Hepatic stellate cell (primary cell): ENCODE measurements at regions not wholly inside any gene's neighbourhood (a gene's known extent, or its start where the extent isn't known, plus 50 kb on each side); places are given as distances from the start of the nearest gene placed in this dataset.

Experiments used
- DNase-seq: peaks from one replicate; pipeline ENCODE4 v3.0.0; 2011; ENCODE audit warnings: low spot score

- no peak for DNase-seq
These were observed 190.7 kb upstream of the MKI67 start for GRCh38 chr10:128316925-128317324.

DNA sequence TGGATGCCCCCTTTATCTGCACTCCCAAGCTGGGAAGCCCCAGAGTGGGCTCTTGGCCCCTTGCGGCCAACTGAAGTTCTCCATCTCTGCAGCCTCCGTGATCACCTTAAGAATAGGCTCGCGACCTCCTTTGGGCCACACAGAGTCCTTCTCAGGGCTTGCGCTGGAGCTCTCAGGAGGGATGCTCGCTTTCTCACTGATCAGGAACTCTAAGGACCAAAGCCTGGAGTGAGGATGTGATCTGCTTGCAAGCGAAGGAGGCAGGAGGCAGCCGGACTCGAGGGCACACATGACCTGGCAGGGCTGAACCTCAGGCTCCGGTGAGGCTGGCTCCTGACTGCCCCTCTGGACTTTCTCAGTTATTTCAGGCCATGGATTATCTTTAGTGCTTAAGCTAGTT lies 192.1 kb upstream of the MKI67 start:
- no peak for DNase-seq

DNA sequence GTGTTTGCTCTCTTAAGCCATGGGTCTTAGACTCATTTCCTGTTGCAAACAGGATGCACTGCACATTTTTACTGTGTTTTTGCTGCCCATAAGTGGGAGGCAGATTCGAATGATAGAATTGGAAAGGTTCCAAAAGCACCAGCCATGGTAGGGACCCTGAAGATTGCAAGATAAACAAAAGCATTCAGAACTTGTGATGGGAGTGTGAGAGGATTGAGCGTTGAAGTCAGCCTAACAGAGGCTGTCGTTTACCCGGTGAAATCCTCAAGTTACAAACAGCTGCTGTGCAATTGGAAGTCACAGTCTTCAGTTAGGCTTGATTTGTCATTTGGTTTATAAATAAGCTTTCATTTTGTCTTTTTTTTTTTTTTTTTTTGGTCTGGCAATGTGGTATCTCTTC lies 192.7 kb upstream of the MKI67 start:
- no peak for DNase-seq

DNA sequence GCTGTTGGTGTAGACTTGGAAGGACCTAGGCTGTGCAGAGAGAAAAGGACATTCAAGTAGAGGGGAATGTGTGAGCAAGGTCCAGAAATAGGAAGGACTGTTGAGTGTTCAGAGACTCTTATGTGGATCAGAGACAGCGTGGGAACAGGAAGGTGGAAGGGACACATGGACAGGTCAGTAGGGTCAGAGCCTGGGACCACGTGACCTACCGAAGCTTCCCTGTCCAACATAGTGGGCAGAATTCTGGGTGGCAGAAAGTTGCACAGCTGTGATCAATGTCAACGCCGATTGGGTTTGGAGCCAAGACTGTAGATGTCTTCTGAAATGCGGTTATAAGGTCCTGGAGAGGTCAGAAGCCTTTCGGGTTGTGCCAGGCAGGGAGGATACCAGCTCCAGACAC lies 195.9 kb upstream of the MKI67 start:
- no peak for DNase-seq

DNA sequence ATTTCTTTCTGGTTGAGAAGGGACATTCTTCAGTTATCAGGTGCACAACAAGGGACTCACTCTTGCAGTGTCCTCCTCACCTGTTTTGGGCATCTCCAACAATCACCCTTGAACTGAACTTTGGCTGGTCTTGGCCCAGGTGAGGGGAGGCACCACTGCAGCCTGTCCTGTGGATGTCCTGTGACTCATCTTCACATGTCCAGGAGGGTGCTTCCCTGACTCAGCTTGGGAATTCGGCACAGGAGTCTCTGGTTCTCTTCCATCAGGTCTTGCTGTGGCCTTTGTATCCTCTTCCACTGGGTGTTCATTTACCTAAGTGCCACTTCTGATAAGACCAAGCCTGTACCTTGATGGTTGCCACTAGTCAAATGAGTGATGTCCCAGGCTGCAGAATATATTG lies 196.7 kb upstream of the MKI67 start:
- no peak for DNase-seq

GRCh38 chr10:128324058-128324827 lies 198.0 kb upstream of the MKI67 start:
- DNase-seq: no peak

GRCh38 chr10:128325788-128326187 lies 199.6 kb upstream of the MKI67 start:
- no peak for DNase-seq

DNA sequence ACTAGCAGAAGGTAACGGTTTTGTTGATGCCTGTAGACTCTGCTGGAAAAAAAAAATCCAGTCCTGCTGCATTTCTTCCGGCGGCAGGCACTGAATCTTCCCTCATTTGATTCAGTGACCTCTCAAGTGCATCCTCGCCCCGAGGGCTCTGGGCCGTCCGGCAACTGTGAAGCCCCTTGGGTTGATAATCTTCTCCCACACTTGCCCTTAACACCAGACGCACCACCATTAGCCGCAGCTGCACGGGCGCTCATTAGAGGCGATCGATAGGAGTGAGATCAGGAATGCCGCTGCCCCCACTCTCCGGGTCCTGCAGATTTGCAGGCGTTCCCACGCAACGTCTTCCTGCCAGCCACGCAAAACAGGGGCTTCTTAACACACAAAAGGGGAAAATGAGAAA lies 200.0 kb upstream of the MKI67 start:
- DNase-seq: no peak

GRCh38 chr10:128326851-128327250 lies 200.6 kb upstream of the MKI67 start:
- DNase-seq: no peak

DNA sequence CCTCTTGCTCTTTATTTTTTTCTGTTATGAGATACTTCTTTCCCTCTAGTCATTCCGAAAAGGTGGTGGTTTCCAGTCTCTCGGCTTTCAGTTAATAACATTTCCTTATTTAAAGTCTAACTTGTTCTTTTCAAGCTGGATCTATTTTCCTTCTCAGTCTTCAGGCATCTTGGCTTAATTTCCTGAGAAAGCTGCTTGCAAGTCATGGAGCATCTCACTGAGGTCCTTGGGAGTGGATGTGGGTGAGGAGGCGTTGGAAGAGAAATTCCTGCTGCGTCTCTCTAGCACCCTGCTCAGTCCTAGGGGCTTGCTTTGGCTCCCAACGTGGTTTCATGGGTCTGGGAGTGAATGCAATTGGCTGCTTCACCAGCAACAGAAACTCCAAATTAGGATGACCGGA lies 210.2 kb upstream of the MKI67 start:
- DNase-seq: no peak

DNA sequence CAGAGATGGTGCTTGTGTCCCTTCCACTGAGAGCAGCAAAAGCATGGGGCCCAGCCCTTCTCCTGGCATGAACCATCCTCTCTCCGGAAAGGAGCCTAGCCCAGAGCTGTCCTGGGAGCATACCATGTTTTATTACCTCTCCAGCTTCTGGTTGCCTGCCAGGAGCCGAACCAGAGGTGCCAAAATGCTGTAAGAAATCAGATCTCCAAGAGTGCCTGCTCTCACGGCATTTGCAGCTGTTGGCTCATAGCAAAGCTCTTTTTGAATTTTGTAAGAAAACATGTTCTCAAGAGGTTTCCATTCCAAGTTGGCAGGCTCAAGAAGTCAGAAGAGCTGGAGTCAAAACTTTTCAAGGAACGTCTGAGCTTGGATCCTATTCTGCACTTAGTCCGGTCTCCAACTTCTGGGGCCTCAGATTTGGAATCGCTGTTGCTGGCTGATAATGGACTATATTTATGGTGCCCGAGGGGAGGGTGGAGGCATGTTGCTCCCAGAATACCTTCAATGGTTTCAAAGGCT lies 211.7 kb upstream of the MKI67 start:
- no peak for DNase-seq

DNA sequence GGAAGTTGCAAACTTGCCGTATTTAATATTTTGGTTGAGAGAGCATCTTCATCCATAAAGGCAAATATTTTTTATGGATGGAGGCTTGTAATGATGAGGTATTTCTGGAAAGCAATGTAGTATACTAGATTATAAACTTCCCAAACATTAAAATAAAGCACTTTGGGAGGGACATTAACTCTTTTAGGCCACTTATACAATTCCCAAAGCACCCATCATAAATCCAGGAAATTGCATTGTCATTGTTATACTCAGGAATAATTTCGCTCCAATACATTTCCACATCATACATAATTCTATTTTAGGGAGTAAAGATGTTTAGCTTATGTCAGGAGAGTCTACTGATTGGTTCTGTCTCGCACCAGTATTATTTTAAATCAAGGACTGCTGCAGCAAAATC lies 212.7 kb upstream of the MKI67 start:
- no peak for DNase-seq

- no peak for DNase-seq
These were observed 213.5 kb upstream of the MKI67 start for GRCh38 chr10:128339753-128340152.

DNA sequence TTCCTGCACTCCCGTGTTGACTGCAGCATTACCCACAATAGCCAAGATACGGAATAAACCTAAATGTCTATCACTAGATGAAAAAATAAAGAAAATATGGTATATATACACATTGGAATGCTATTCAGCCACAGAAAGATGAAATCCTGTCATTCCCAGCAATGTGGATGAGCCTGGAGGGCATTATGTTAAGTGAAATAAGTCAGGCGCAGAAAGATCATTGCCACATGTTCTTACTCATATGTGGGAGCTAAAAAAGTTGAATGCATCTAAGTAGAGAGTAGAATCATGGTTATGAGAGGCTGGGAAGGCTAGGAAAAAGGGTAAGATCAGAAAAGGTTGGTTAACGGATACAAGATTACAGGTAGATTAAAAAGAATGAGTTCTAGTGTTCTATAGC lies 219.1 kb upstream of the MKI67 start:
- no peak for DNase-seq

- DNase-seq: no peak
These were observed 234.6 kb upstream of the MKI67 start for GRCh38 chr10:128360783-128361182.

DNA sequence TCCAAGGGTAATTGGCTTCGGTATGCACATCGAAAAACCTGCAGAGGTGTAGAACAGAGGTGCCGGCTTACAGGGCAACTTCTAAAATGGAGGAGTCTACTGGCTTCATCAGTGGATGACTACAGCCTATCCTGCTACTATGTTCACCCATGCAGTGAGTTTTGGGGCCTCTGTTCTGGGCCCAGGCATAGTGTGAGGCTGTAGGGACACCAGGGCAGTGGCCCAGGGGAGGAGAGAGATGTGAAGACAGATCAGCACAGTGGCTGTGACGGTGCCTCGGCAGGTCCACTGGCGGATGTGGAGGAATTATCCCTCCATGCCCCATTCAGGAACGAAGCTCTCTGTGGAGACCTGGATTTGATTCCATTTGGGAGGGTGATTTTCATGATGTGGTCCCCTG lies 235.3 kb upstream of the MKI67 start:
- DNase-seq: no peak

DNA sequence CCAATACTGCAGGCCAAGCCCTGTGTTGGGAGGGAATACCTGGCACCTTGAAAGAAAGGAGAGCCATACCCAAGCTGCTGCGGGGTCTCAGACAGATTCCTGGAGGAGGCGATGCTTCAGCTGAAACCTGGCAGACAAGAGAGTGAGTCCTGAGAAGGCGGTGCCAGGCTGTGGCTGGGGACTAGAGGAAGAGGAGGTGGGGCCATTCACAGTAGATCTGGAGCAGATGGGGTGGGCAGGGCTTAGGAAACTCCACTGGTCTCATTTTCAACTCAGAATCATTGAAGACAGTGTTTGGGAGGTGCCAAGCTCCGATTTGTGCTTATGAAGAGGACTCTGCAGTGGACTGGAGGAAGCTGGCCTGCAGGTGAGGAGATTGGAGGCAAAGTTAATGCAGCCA lies 236.3 kb upstream of the MKI67 start:
- no peak for DNase-seq

DNA sequence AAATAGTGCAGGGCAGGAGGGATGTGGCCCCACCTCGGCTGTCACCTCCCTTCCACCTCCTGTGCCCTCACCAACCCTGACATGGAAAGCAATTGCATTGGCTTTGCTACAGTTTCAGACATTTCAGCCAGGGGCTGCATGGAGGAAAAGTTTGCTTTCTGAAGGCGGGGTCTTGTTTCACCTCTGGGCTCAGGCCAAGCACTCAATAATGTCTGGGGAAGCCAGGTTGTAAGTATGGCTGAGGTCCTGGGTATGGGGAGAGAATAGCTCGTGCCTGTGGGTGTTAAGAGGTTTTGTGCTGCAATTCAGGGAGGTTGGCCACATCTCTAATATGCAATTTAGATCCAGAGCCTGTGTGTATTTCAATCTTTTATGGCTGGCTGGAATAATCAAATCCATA lies 238.4 kb upstream of the MKI67 start:
- no peak for DNase-seq

DNA sequence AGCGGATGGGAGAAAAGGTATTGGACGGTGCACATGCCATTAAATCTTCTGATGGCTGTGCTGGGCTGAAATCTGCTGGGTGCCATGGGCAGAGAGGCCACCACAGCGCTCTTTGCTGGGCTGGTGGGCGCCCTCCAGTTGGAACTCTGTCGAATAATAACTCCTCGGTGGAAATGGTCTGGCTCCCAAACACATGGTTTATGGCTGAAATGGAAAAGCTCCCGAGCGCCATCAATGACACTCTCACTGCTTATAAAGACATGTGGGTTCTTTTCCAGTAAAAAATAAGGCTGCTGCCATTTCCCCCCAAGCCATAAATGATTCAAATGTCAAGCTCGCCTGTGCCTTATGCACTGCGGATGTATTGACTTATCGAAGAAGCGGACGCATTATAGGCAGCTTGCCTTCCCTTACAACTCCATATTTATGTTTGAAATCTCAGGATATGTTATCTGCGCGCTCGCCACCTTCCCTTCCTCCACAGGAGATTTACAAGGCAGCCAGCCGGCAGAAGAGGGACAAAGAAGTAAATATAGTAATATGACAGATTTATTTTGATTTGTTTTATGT lies 239.0 kb upstream of the MKI67 start:
- no peak for DNase-seq

DNA sequence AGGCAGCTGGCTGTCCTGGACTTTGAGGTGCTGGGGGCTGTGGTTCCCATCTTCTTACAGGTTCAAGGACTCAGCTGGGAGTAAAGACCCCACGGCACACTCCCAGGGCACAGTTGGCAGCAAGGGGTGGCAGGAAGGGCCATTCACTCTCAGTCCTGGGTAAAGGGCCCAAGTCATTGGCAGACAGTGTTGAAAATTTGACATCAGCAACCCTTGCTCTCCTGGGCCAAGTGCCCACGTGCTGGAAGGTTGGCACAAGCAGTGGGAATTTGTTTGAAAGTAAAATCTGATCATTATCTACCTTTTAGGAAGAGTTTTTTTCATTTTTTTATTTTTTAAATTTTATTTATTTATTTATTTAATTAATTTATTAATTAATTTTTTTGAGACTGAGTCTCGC lies 241.6 kb upstream of the MKI67 start:
- DNase-seq: no peak

GRCh38 chr10:128369101-128369650 lies 243.0 kb upstream of the MKI67 start:
- DNase-seq: no peak

DNA sequence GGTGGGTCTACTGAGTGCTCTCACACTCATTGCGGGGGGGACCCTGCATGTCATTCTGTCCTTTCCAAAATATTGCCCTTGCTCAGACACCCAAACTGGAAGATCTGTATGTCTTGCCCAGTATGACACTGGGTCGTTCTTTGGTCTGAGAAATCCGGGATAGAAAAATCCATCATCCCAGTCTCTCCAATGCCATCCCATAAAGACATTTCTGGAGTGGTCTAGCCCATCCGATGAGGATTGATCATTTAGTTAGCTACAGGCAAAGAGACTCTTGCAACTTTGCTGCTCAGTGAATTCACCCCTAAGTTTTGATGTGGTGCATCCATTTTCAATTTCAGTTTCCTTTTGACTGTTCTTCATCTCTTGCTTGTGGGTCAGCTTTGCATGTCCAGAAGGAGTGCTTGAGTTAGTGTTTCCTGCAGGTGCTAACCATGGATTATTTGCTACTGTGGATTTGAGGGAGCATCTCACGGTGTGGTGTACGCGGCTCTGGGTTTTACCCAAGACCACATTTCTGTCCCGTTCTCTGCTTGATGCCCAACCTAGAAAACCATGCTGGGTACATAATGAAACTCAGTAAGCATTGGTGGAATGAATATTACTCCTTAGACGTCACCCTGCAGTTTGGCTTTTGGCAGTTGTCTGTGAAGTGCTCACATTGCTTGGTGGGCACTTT lies 247.0 kb upstream of the MKI67 start:
- DNase-seq: no peak

DNA sequence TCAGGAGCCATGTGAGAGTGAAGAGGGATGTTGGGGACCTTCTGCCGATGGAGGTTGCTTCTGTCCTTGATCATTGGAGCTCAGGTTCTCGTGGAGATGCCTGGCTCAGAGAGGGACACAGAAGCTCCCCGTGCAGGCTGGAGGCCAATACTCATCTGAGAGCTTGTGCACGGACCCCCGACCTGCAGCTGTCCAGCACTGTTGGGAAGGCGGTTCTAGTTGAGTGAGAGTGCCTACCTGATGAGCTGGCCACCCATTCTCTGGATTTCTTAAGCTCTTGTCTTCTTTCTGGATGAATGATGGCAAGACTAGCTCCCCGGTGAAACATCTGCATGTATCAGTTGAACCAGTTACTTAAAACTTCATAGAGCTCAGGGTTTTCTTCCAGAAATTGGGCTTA lies 247.6 kb upstream of the MKI67 start:
- no peak for DNase-seq
